ENCODE measurements at regions not wholly inside any gene's neighbourhood (a gene's known extent, or its start where the extent isn't known, plus 50 kb on each side); places are given as distances from the start of the nearest gene placed in this dataset.

DNA sequence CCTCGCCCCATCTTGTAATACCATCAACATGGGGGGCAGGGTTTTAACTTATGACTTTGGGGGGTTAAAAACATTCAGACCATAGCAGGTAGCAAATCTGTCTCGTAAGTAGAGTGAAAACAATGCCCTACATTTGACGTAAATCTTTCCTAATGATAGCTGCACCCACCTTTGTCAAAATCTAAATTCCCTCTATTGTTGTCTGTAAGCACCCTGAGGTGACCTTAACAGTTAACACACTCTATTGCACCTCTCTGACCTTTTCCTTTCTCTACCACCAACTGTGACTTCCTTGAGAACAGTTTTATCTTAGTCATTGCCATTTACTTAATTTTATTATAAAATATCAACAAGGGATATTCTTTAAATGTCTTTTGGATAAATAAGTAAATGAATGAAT lies 1024.9 kb upstream of the CNTN5 start:
- no peak for TF ChIP-seq EZH2 (IDR thresholded peaks at IDR 0.05; ENCODE audit: borderline replicate concordance, insufficient read depth, low read depth, low read length, poor library complexity, severe bottlenecking)
- no peak for TF ChIP-seq CTCF (IDR thresholded peaks at IDR 0.05)
